CD4-positive, alpha-beta T cell treated with Interleukin-1 beta for 1 hour (primary cell): ENCODE measurements at regions not wholly inside any gene's neighbourhood (a gene's known extent, or its start where the extent isn't known, plus 50 kb on each side); places are given as distances from the start of the nearest gene placed in this dataset.

Experiments used
- DNase-seq, 2 donors: peaks; one replicate each; pipeline ENCODE4 v3.0.0-alpha.2; 2020 to 2022

DNA sequence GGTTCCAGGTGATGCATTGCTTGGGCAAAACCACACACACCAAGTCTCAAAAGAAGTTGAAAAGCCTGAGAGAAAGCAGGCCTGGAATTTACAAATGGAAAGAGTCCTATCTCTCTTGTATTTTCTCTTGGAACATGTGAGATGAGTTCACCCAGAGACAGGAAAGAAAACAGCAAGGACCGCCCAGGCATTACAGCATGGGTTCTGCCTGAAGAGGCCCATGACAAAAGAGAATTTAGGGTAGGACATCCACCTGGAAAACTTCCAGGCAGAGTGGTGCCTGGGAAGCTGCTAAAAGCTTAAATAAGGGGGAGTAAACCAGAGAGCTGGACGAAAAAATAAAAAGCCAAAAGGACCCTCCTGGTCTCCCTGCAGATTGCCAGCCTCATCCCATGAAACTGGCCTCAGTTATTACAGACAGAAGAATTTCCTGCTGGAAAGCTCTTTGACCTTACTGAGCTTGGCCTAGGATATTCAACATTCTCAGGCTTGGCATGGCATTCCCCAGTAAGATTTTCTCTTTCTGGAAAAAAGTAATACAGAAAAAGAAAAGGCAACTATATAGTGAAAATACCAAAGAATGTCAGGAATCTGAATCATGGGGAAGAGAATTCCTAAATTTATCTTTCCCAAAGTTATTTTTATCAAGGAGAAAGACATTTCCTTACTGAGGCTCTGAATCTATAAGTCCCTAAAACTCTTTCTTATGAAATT lies 121.3 kb upstream of the NUDT4 start:
- DNase-seq, result no peak

GRCh38 chr12:93261505-93262094 lies 116.1 kb upstream of the NUDT4 start:
- no peak for DNase-seq

GRCh38 chr12:93272997-93273396 lies 104.7 kb upstream of the NUDT4 start:
- no peak for DNase-seq

DNA sequence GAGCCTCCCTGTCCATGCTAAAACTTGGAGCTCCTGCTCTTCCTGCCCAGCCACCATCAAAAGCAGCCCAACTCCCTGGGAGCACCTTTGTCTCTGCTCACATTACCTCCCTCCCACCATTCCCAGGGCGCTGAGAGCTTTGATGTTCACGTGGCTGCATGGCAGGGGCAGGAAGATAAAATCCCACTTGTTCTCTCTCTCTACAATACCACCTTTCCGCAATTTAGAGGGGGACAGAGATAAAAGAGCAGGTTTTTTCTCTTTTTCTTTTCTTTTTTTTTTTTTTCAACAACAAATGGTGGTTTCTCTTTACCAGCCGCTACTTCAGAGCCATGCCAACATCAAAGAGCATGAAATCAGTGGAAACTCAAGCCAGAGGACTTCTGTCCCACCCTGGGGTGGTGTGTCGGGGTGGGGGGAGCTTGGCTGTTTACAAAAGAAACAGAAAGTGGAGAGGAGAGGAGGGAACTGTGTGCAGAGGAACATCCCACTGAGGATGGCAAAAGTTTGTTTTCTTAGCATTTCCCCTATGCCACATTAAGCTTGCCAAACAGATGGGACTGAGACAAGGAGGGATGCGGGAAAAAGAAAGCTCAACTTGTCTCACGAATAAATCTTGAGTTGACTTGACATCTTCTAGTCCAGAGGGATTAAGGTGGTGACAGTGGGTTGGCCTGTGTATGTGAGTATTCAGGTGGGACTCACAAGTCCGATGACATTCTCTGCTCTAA lies 103.7 kb upstream of the NUDT4 start:
- no peak for DNase-seq

- no peak for DNase-seq
Observed at GRCh38 chr12:93274937-93275336, 102.8 kb upstream of the NUDT4 start.

GRCh38 chr12:93275589-93275988 lies 102.1 kb upstream of the NUDT4 start:
- no peak for DNase-seq

GRCh38 chr12:93279565-93280412 lies 97.9 kb upstream of the NUDT4 start:
- no peak for DNase-seq

DNA sequence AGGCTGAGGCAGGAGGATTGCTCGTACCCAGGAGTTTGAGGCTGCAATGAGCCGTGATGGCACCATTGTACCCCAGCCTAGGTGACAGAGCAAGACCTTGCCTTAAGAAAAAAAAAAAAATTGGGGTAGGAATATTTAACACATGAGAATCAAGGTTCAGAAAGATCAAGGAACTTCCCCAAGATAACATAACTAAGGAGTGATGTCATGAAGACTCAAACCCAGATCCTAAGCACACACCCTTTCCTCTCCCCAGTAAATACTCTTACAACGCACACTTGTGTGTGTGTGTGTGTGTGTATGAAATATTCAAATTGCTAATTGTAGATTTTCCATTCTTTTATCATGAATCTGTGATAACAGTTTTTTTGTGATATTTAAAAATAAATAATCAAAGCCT lies 90.6 kb upstream of the NUDT4 start:
- DNase-seq, result no peak

DNA sequence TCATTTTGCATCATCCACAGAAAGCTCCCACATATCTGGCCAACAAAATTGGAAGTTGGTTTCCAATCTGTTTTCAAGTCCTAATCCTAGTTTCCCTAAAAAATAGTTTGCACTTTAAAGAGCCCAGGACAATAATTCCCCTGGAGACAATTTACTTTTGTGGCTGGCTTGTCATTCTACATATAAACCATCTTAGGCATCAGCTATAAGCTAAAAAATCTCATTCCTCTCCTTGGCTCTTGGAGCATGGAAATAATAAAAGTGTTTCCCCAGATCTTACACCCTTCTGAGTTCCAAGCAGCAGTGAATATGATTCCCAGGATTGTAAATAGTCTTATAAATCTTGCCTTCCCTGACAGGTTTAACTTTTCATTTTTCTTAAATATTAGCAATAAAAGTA lies 89.1 kb upstream of the NUDT4 start:
- DNase-seq, result no peak

DNA sequence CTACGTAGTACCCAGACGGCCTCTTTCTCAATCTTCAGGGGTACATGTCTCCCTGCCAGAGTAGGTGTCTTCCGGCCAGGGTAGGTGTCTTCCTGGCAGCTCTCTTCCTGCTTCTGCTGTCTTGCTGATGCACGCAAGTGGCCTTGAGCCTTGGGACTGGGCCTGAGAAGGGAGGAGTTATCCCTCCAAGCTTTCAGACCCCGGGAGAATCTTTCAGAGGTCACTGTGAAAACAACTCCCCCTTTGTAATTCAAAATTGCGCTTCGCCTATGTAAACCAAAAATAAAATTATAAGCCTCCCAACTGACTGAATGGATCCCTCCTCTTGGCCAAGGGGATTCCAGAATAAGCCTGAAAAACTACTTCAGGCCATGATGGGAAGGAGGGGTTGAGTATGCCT lies 87.3 kb upstream of the NUDT4 start:
- DNase-seq, result no peak

GRCh38 chr12:93292213-93292612 lies 85.5 kb upstream of the NUDT4 start:
- DNase-seq, result no peak

DNA sequence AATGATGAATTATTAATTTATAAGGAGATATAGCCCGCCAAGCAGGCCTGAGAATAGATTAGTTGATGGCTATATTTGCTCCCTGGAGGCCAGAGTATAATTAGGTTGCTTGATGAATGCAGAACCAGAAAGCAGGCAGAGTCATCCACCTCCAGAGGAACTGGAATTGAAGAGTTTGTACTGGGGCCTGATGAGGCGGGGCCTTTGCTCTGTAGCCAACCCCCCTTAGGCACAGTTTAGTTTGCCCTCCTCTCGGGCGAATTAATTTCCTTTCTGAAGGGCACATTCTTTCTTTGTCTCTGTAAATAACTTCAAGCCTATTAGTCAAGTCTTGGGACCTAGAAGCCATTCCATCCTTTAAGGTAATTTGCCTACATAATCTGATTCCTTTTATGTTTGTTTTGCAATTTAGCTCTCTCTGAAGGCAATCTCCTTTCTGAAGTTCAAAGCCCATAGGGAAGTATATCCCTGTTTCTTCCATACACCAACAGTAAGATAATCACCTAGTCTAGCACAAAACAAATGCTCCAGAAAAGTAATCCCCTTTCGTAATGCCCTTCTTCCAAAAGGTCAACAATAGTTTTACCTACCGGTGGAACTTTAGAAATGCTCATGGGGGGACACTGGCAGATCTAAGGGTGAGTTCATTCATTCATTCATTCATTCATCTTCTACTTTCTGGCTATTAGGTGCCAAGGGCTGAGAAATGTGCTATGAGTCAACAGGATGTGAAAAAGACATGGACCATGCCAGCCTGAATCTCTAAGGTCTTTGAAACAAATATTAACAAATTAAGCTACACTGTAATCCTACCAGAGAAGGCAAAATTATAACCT lies 84.8 kb upstream of the NUDT4 start:
- DNase-seq, result no peak

DNA sequence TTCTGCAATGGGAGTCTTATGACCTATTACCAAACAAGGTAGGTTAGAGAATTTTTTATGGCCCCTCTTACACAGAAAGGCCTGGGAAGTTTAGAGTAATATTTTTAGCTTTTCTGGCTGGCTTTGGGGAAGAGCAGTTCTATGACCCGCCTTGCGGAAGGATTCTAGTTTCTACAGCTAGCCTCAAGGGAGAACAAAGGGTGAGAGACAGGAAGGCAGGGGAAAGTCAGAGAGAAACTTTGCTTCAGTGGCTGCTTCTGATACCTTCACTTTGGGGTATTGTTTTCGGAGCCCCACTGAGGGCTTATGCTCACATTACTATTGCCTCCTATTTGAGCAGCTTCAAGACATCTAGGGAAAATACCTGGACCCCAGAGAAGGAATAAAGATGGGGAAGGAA lies 80.7 kb upstream of the NUDT4 start:
- DNase-seq, result no peak

- DNase-seq, result no peak
Observed at GRCh38 chr12:93297536-93297935, 80.2 kb upstream of the NUDT4 start.

DNA sequence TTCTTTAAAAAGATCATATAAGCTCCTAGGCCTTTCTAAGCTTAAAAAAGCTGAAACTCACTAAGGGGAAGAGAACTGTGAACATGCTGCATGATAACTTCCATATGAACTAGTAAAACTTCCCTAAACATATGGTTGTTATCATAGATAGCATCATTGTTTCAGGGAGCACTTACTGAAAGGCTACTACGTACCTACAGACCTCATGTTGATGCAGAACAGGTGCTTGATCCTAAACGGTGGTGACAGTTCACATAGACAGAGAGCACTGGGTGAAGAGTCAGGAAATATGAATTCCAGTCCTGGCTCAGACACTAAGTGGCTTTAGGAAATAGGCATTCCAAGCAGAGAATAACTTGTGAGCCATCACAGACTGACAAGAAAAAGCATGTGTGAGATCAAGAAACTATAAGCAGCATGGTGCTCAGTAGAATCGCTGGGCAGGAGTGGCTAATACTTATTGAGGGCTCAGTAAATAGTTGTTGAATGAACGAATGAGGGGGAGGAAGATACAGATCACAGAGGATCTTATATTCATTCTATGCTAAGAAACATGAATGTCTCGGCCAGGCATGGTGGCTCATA lies 78.4 kb upstream of the NUDT4 start:
- no peak for DNase-seq

DNA sequence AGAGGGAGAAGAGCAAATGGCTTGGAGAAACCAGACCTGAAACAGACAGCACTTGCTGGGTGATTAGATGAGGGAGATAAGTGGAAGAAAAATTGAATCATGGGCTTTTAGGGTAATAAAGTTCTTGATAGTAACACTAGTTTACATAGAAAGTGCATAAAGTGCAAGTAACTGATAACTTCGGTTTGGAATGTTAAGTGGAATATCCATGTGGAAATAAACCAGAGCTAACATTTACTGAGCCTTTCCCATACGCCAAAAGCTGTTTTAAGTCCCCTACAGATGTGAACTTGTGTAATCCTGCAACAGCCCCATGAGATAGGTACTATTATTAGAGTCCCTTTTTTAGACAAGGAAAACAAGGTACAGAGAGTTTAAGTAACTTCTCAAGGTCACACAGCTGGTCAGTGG lies 77.1 kb upstream of the NUDT4 start:
- DNase-seq, result no peak

GRCh38 chr12:93302331-93303229 lies 75.1 kb upstream of the NUDT4 start:
- no peak for DNase-seq

DNA sequence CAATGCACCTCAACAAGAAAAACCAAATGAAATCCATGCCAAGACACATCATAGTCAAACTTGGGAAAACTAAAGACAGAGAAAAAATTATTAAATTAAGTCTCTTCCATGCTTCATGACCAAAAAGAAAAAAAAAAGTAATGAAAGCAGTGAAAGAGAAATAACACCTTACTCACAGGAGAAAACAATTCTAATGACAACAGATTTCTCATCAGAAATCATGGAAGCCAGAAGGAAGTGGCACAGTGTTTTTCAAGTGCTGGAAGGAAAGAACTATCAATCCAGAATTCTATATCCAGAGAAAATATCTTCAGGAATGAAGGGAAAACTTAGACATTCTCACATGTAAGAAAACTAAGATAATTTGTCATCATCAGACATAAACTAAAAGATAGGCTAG lies 71.1 kb upstream of the NUDT4 start:
- DNase-seq, result no peak

- no peak for DNase-seq
Observed at GRCh38 chr12:93308281-93308680, 69.4 kb upstream of the NUDT4 start.

DNA sequence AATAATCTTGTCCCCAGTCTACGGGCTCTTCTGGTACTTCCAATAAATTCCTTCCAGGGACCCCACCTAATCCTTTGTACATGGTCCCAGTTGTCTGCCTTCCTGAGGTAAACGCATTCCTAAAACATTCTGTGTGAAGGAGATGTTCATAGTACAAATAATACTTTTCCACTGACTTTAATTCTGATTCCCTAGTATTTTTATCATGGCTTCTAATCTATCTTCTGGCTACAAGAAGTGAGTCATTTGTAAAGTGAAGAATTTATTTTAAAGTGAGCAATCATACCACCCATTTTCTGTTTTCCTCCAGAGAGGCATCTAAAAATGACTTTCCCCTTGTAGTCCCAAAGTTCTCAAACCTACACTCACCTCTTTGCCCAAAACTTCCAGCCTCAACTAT lies 65.9 kb upstream of the NUDT4 start:
- DNase-seq, result no peak

DNA sequence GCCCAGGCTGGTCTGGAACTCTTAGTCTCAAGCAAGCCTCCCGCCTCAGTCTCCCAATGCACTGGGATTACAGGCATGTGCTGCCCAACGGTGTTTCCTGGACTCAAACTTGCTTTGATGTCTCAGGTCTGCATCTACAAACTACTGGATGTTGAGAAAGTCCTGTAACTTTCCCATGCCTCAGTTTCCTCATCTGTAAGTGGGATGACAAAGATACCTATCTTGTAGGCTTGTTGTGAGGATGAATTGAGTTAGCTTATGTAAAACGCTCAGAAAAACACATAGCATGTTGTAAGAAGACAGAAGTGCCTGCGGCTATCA lies 63.6 kb upstream of the NUDT4 start:
- DNase-seq, result no peak
